Upper lobe of right lung (tissue), 1 donor: ENCODE measurements at regions not wholly inside any gene's neighbourhood (a gene's known extent, or its start where the extent isn't known, plus 50 kb on each side); places are given as distances from the start of the nearest gene placed in this dataset.

ENCODE experiments used
- ATAC-seq: fragments of 200-7000 bp; cut with Tn5 transposase; one replicate; pipeline ENCODE4 v1.9.1; 2020; ENCODE audit warnings: mild to moderate bottlenecking, moderate library complexity
- DNase-seq: peaks from one replicate; pipeline ENCODE4 v3.0.0-alpha.2; 2020
- H3K27ac ChIP-seq: fragments of 200-600 bp; one replicate; pipeline ENCODE4 v1.8.0; 2022
- H3K27me3 ChIP-seq: fragments of 200-600 bp; one replicate; pipeline ENCODE4 v1.8.0; 2022; ENCODE audit warnings: mild to moderate bottlenecking
- H3K36me3 ChIP-seq: fragments of 200-600 bp; one replicate; pipeline ENCODE4 v1.8.0; 2022
- H3K4me1 ChIP-seq: fragments of 200-600 bp; one replicate; pipeline ENCODE4 v1.8.0; 2022
- H3K4me3 ChIP-seq: fragments of 200-600 bp; one replicate; pipeline ENCODE4 v1.8.0; 2022; ENCODE audit warnings: mild to moderate bottlenecking
- H3K9me3 ChIP-seq: fragments of 200-600 bp; one replicate; pipeline ENCODE4 v1.8.0; 2022
- intact Hi-C: fragments of 100-400 bp; cut with DNase I; formaldehyde crosslinking; loops from one replicate; pipeline ENCODE4 v1.11.0; 2022
- TF ChIP-seq, protein P1 (sequence below): fragments of 200-600 bp; IDR thresholded peaks from one replicate; pipeline ENCODE4 v1.8.0; 2022; ENCODE audit warnings: antibody characterized with exemption
- donor health status: DM: no; HTN: yes; CAD: no; lungs with severe emphysema.

DNA sequence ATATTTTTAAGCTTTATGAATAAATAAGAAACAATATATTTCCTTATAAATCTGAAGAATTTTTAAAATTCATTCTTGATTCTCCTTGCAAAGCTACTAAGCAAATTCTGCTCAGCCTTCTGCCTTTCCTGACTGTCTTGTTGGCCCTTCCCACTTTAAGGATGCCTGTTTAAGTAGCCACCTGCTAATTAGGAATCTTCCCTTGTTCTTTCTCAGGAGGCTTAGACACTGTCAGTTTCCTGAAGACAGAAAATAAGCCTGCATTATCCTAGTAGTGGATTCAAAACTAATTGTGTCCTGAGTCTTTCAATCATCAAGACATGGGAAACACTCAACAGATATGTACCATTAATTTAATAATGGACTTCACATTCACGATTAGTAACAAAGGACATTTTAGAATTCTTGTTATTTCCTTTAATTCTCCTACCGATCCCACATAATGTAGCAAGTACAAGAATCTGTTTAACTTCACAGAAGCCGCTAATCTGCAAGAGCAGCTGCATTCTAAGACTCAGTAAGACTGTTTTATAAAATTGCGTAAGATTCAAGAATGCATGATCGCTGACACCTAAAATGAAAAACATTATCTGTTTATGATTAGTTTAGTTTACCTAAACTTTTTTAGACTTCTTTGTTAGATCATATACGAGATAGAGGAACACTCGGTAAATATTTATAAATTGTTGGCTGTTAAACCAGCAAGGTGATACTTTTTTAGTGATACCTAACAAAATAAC lies 445.4 kb upstream of the DSEL start:
- ATAC-seq (no peak), DNase-seq (no peak)
- no peaks in the 10 kb centered on the region for H3K27me3 ChIP-seq
- no peaks in the 10 kb centered on the region for H3K9me3 ChIP-seq
- intact Hi-C loops, result no loop called here
- H3K4me3 ChIP-seq, result no peak overlapping the region
- TF ChIP-seq, protein P1, sequence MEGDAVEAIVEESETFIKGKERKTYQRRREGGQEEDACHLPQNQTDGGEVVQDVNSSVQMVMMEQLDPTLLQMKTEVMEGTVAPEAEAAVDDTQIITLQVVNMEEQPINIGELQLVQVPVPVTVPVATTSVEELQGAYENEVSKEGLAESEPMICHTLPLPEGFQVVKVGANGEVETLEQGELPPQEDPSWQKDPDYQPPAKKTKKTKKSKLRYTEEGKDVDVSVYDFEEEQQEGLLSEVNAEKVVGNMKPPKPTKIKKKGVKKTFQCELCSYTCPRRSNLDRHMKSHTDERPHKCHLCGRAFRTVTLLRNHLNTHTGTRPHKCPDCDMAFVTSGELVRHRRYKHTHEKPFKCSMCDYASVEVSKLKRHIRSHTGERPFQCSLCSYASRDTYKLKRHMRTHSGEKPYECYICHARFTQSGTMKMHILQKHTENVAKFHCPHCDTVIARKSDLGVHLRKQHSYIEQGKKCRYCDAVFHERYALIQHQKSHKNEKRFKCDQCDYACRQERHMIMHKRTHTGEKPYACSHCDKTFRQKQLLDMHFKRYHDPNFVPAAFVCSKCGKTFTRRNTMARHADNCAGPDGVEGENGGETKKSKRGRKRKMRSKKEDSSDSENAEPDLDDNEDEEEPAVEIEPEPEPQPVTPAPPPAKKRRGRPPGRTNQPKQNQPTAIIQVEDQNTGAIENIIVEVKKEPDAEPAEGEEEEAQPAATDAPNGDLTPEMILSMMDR, result no peak
- H3K4me1 ChIP-seq, result no peaks in the 10 kb centered on the region
- H3K36me3 ChIP-seq, result no peaks in the 10 kb centered on the region
- H3K27ac ChIP-seq, result no peak overlapping the region

DNA sequence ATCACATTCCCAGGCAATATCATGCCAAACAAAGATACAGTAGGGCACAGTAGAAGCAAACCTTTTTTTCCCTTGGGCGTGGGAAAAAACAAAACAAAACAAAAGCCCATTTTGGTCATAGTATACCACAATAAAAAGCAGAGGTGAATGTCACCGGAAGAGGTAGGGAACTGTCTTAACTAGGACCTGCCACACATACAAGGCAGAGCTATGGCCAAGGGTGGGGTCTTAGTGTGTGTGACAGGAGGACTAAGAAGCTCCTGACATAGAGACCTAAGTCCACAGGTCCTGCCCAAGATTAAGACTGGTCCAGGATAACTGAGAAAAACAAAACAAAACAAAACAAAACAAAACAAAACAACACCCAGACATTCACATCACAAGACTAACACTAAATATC lies 441.2 kb upstream of the DSEL start:
- Histone ChIP-seq H3K36me3 (no peaks in the 10 kb centered on the region), H3K27ac (no peak overlapping the region), H3K4me1 (no peaks in the 10 kb centered on the region), H3K4me3 (no peak overlapping the region), H3K9me3 (no peaks in the 10 kb centered on the region), H3K27me3 (no peaks in the 10 kb centered on the region)
- DNase-seq, result no peak
- TF ChIP-seq, protein P1, result no peak
- ATAC-seq, result no peak
- intact Hi-C loops, result no loop called here

DNA sequence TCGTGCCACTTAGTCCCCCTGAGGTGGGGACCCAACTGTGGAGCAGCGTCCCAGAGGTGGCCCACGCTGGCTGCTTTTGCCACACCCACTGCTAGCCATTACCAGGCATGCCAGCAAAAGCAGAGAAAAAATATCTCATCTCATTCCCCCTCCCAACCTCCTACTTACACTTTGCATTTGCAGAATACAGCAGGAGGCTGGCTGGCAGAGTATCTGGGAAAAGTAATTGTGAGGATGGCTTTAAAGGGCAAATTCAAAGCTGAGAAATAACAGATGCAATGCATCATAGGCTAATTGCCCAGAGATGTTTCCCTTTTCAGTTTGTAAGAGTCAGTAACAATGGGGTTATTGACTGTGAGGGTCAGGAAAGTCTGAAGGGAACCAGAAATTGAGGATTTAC lies 438.1 kb upstream of the DSEL start:
- intact Hi-C loops, result no loop called here

DNA sequence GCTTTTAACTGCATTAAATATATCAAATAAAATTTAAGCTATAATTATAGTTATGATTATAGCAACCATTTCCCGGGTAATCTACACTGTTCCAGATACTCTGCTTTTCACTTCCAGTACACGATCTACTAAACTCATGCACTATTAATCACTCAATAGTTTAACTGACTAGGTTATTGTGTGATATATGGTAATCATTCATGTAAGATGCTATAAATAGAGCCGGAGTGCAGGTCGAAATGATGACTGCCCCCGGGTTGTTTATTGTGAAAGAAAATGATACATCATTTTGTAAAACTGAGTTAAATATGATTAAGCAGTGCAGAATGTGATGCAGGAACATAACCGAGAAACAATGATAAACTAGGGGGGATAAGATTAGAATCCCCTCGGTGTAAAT lies 434.6 kb upstream of the DSEL start:
- H3K36me3 ChIP-seq, result no peaks in the 10 kb centered on the region
- intact Hi-C loops, result no loop called here
- ATAC-seq, result no peak
- H3K27ac ChIP-seq, result no peak overlapping the region
- DNase-seq, result no peak
- no peaks in the 10 kb centered on the region for H3K4me1 ChIP-seq
- H3K9me3 ChIP-seq, result no peaks in the 10 kb centered on the region
- H3K4me3 ChIP-seq, result no peak overlapping the region
- TF ChIP-seq, protein P1, result no peak
- no peaks in the 10 kb centered on the region for H3K27me3 ChIP-seq

More for the DNA sequence above, 438.1 kb upstream of the DSEL start:
- Histone ChIP-seq H3K36me3 (no peaks in the 10 kb centered on the region), H3K27ac (no peak overlapping the region), H3K4me3 (no peak overlapping the region), H3K9me3 (no peaks in the 10 kb centered on the region), H3K4me1 (no peaks in the 10 kb centered on the region), H3K27me3 (no peaks in the 10 kb centered on the region)
- ATAC-seq, result no peak
- DNase-seq, result no peak
- TF ChIP-seq, protein P1, result no peak

DNA sequence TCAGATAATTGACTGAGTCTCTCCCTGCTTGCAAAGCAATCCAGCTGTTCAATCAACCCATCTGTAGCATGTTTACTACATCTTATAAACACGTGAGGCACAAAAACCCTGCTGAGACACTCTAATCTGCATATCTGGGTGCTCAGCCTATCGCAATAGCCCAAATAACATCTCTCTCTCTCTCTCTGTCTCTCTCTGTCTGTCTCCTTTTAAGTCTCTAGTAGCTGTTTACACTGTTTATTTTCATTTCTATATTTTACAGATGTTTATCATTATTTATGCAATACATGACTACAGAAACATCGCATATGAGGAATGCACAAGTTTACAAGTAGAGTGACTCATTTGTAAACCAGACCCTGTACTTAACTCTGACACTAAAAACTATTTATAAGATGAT lies 422.1 kb upstream of the DSEL start:
- intact Hi-C loops, result no loop called here
- no peak for DNase-seq
- no peaks in the 10 kb centered on the region for H3K9me3 ChIP-seq
- ATAC-seq, result no peak
- H3K36me3 ChIP-seq, result no peaks in the 10 kb centered on the region
- H3K27ac ChIP-seq, result no peak overlapping the region
- no peaks in the 10 kb centered on the region for H3K4me1 ChIP-seq
- TF ChIP-seq, protein P1, result no peak
- H3K4me3 ChIP-seq, result no peak overlapping the region
- H3K27me3 ChIP-seq, result no peaks in the 10 kb centered on the region

DNA sequence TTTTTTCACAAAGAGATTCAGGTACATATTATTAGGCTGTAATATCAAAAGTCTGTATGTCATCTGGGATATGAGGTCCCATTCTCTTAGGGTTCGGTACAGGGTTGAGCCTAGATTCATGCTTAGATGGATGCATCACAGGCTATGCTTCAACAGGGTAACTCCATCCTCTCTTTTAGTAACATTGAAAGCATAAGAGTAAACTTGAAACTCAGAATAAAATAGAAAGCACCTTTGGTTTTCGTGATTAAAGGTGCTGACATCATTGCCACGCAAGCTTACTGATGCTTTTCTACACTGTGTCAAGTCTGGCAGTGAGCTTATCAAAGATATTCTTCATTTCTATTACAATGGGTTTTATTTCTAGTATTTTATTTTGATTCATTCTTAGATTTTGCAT lies 419.1 kb upstream of the DSEL start:
- no peaks in the 10 kb centered on the region for H3K4me1 ChIP-seq
- H3K27ac ChIP-seq, result no peak overlapping the region
- ATAC-seq (no peak), DNase-seq (no peak)
- H3K36me3 ChIP-seq, result no peaks in the 10 kb centered on the region
- no peaks in the 10 kb centered on the region for H3K27me3 ChIP-seq
- H3K4me3 ChIP-seq, result no peak overlapping the region
- no peaks in the 10 kb centered on the region for H3K9me3 ChIP-seq
- intact Hi-C loops, result no loop called here
- TF ChIP-seq, protein P1, result no peak
